ENCODE measurements at regions not wholly inside any gene's neighbourhood (a gene's known extent, or its start where the extent isn't known, plus 50 kb on each side); places are given as distances from the start of the nearest gene placed in this dataset.
"Not testable (repeated sequence)": the region's sequence is repeated elsewhere in the genome, so short reads cannot be mapped to it uniquely, and the experiment has no call there.

DNA sequence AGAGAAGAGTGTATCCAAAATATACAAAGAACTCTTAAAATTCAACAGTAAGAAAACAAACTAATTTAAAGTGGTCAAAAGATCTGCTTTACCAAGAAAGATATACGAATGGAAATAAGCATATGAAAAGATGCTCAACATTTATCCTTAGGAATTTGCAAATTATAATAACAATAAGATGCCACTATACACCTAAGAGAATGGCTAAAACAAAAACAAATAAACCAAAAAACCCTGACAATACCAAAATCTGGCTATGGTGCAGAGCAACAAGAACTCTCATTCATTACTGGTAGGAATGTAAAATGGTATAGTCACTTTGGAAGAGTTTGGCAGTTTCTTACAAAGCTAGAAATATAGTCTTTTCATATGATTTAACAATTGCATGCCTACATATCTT is 545.7 kb upstream of the AGA start:
- no peaks in the 10 kb centered on the region for H3K36me3 Mint-ChIP-seq (ENCODE audit: low read depth)
- no peaks in the 10 kb centered on the region for H3K27me3 Mint-ChIP-seq (ENCODE audit: low read depth)
- H3K9me3 Mint-ChIP-seq: no peaks in the 10 kb centered on the region
- no peaks in the 10 kb centered on the region for H3K4me1 Mint-ChIP-seq
- H3K27ac Mint-ChIP-seq: peak overlapping the region in 1 of 3 experiments; percentile 44
- TF ChIP-seq, protein P1, sequence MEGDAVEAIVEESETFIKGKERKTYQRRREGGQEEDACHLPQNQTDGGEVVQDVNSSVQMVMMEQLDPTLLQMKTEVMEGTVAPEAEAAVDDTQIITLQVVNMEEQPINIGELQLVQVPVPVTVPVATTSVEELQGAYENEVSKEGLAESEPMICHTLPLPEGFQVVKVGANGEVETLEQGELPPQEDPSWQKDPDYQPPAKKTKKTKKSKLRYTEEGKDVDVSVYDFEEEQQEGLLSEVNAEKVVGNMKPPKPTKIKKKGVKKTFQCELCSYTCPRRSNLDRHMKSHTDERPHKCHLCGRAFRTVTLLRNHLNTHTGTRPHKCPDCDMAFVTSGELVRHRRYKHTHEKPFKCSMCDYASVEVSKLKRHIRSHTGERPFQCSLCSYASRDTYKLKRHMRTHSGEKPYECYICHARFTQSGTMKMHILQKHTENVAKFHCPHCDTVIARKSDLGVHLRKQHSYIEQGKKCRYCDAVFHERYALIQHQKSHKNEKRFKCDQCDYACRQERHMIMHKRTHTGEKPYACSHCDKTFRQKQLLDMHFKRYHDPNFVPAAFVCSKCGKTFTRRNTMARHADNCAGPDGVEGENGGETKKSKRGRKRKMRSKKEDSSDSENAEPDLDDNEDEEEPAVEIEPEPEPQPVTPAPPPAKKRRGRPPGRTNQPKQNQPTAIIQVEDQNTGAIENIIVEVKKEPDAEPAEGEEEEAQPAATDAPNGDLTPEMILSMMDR (IDR thresholded peaks at IDR 0.05; ENCODE audit: unreplicated experiment in 3 of 3): no peak
- no peak overlapping the region for H3K4me3 Mint-ChIP-seq

GRCh38 chr4:177989503-177990201 is 547.4 kb upstream of the AGA start:
- H3K9me3 Mint-ChIP-seq: no peaks in the 10 kb centered on the region
- no peak overlapping the region for H3K4me3 Mint-ChIP-seq
- H3K27ac Mint-ChIP-seq: no peak overlapping the region
- H3K4me1 Mint-ChIP-seq: no peaks in the 10 kb centered on the region
- TF ChIP-seq, protein P1 (IDR thresholded peaks at IDR 0.05; ENCODE audit: unreplicated experiment in 3 of 3): no peak
- no peaks in the 10 kb centered on the region for H3K36me3 Mint-ChIP-seq (ENCODE audit: low read depth)
- H3K27me3 Mint-ChIP-seq (ENCODE audit: low read depth): no peaks in the 10 kb centered on the region

GRCh38 chr4:178003098-178003657 is 560.9 kb upstream of the AGA start:
- Mint-ChIP-seq H3K27me3 (ENCODE audit: low read depth) (no peaks in the 10 kb centered on the region), H3K27ac (no peak overlapping the region), H3K9me3 (peaks cover 18% of the 10 kb centered on the region), H3K4me3 (no peak overlapping the region), H3K4me1 (no peaks in the 10 kb centered on the region), H3K36me3 (ENCODE audit: low read depth) (no peaks in the 10 kb centered on the region)
- TF ChIP-seq, protein P1 (IDR thresholded peaks at IDR 0.05; ENCODE audit: unreplicated experiment in 3 of 3): no peak

- H3K27ac Mint-ChIP-seq: no peak overlapping the region
- no peaks in the 10 kb centered on the region for H3K36me3 Mint-ChIP-seq (ENCODE audit: low read depth)
- peaks cover 13% of the 10 kb centered on the region for H3K9me3 Mint-ChIP-seq
- H3K27me3 Mint-ChIP-seq (ENCODE audit: low read depth): no peaks in the 10 kb centered on the region
- TF ChIP-seq, protein P1 (IDR thresholded peaks at IDR 0.05; ENCODE audit: unreplicated experiment in 3 of 3): no peak
- H3K4me3 Mint-ChIP-seq: no peak overlapping the region
- no peaks in the 10 kb centered on the region for H3K4me1 Mint-ChIP-seq
These were observed 568.4 kb upstream of the AGA start for GRCh38 chr4:178010596-178010995.

GRCh38 chr4:178015046-178015445 is 572.8 kb upstream of the AGA start:
- not testable (repeated sequence) for H3K4me3 Mint-ChIP-seq; H3K4me1 Mint-ChIP-seq; H3K36me3 Mint-ChIP-seq (ENCODE audit: low read depth); H3K27ac Mint-ChIP-seq; H3K27me3 Mint-ChIP-seq (ENCODE audit: low read depth); H3K9me3 Mint-ChIP-seq

GRCh38 chr4:178026999-178027398 is 584.8 kb upstream of the AGA start:
- TF ChIP-seq, protein P1 (IDR thresholded peaks at IDR 0.05; ENCODE audit: unreplicated experiment in 3 of 3): no peak
- no peaks in the 10 kb centered on the region for H3K9me3 Mint-ChIP-seq
- no peaks in the 10 kb centered on the region for H3K36me3 Mint-ChIP-seq (ENCODE audit: low read depth)
- H3K4me1 Mint-ChIP-seq: no peaks in the 10 kb centered on the region
- no peaks in the 10 kb centered on the region for H3K27me3 Mint-ChIP-seq (ENCODE audit: low read depth)
- no peak overlapping the region for H3K27ac Mint-ChIP-seq
- H3K4me3 Mint-ChIP-seq: no peak overlapping the region
